ENCODE measurements at regions not wholly inside any gene's neighbourhood (a gene's known extent, or its start where the extent isn't known, plus 50 kb on each side); places are given as distances from the start of the nearest gene placed in this dataset.

DNA sequence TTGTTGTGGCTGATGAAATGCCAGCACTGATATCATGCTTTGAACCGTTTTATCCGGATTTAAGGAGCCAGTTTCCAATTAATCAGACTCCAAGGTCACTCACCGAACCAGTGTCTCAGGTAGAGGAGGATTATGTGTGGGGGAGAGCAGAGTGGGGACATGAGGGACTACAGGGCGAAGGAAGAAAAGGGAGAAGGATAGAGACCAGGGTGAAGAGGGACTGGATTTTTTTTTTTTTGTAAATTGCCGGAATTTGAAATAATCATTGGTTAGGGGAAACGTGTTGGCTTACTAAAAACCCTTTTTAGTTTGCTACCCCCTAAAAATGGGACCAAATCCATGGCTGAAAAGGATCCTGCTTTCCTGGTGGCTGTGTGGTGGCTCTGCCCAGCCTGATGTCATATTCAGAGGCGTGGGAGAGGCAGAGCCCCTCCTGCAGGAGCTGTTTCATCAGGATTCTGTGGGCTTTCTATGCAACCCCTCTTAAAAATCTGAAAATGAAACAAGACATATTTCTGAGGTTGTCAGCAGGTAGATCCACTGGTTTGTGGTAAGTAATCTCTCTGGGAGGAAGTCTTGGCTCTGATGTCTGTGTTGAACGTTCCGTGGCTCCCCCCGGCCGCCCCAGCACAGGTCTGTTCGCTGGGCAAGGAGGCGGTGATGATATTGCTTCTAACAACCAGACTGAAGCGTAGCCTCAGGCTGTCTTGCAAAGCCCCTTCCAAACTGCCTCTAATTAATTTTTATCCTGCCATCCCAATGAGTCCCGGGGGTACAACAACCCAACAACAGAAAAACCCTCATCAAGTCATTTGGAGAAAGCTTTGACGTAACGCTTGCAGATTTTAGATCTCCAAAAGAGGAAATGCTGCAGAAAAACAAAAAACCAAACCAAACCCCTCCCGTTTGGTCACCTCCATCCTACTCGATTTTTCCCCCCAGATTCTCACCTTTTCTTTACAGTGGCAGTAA lies 143.0 kb upstream of the ZFHX3 start:
- no peak for DNase-seq
- H3K27ac ChIP-seq (ENCODE audit: low read length), result peak overlapping the region; percentile 76
- H3K9me3 ChIP-seq (replicated peaks; ENCODE audit: control insufficient read depth, low read depth, low read length), result no peaks in the 10 kb centered on the region
- H3K36me3 ChIP-seq (ENCODE audit: control insufficient read depth, insufficient read depth, low read length), result no peaks in the 10 kb centered on the region
- peaks cover 18% of the 10 kb centered on the region for H3K4me1 ChIP-seq (ENCODE audit: control insufficient read depth, insufficient read depth, low read length)
- peaks cover 4% of the 10 kb centered on the region for H3K27me3 ChIP-seq (ENCODE audit: control insufficient read depth, insufficient read depth, low read length)
- WGBS (ENCODE audit: insufficient coverage), result 61% methylated on average over 6 of the region's 19 CpGs
- no peak overlapping the region for H3K4me3 ChIP-seq (ENCODE audit: low read length)

DNA sequence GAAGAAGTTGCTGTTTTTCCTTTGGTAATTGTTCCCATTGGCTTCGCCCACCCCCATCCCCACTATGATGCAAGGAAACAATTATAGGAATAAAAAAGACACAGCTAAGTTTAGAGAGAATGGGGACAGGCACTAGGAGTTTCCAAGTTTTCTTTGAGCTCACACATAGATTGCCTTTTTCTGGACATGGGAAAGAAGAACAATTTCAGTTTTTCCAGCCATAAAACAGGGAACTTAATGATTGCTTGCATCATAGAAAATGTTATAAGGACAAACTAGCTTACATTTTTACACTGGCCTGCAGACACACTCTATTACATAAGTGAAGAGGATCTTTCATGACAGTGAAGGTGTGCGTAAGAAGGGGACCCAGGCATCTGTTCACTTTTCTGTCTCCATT lies 142.3 kb upstream of the ZFHX3 start:
- Histone ChIP-seq H3K4me3 (ENCODE audit: low read length) (no peak overlapping the region), H3K4me1 (ENCODE audit: control insufficient read depth, insufficient read depth, low read length) (peaks cover 18% of the 10 kb centered on the region), H3K36me3 (ENCODE audit: control insufficient read depth, insufficient read depth, low read length) (no peaks in the 10 kb centered on the region), H3K9me3 (replicated peaks; ENCODE audit: control insufficient read depth, low read depth, low read length) (no peaks in the 10 kb centered on the region), H3K27ac (ENCODE audit: low read length) (peak overlapping the region; percentile 76), H3K27me3 (ENCODE audit: control insufficient read depth, insufficient read depth, low read length) (peaks cover 4% of the 10 kb centered on the region)
- DNase-seq, result peak; percentile 89
- 57% methylated on average over 1 of the region's 2 CpGs for WGBS (ENCODE audit: insufficient coverage)

DNA sequence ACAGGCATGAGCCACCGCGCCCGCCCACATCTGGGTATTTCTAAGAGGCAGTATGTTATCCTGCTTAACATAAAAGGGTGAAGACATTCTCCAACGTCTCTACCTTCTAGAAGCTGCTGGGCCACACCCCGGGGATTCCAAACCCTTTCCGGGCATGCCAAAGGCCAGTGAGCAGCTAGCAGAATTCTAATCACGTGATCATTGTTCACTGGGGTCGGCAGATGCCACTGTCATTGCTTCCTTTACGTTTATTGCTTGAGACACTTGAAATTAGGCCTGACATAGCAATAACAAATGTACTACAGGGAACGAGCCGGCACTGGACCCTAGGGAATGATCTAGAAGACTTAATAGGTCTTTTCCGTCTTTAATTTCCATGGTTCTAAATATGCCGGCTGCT lies 141.2 kb upstream of the ZFHX3 start:
- WGBS (ENCODE audit: insufficient coverage), result 61% methylated on average over 8 of the region's 13 CpGs

DNA sequence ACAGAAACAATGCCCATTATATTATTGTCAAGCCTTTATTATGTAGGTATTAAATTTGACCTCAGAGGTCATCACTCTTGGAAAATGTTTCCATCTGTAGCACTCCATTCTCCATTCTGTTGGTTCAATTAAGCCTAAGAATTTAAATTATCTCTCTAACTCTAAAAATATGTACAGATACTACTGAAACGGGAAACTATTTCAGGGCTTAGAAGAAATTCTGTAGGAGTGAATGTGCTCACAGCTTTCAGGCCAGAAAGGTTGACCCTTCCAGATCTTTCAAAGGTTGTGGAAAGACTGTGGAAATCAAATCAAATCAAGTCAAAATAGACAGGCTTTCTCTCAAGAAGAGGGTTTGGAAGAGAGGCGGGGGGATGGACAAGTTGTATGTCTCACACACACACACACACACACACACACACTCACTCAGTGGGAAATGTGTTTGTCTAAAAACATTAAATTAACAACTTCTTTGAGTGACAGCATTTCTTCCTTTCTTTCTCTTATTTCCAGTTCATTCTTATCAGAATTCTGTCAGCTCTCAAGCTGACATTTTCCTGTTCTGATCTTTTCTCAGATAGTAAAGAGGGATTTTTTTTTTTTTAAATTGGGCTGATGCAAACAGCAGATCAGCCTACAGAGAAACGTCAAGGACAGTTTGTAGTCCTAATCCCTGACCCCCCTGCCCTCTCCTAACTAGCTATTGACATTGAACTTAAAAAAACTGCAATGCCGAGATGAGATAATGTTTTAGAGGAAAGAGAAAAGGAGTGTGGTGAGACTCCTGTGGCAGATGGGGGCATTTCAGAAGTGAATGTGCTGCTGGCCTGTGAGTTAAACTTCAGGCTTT lies 139.0 kb upstream of the ZFHX3 start:
- 60% methylated on average over 1 of the region's 4 CpGs for WGBS (ENCODE audit: insufficient coverage)
- Histone ChIP-seq H3K4me3 (ENCODE audit: low read length) (no peak overlapping the region), H3K36me3 (ENCODE audit: control insufficient read depth, insufficient read depth, low read length) (no peaks in the 10 kb centered on the region), H3K4me1 (ENCODE audit: control insufficient read depth, insufficient read depth, low read length) (peaks cover 24% of the 10 kb centered on the region), H3K27me3 (ENCODE audit: control insufficient read depth, insufficient read depth, low read length) (no peaks in the 10 kb centered on the region), H3K9me3 (replicated peaks; ENCODE audit: control insufficient read depth, low read depth, low read length) (no peaks in the 10 kb centered on the region), H3K27ac (ENCODE audit: low read length) (no peak overlapping the region)
- DNase-seq, result no peak

More for the DNA sequence above, 141.2 kb upstream of the ZFHX3 start:
- Histone ChIP-seq H3K27ac (ENCODE audit: low read length) (no peak overlapping the region), H3K27me3 (ENCODE audit: control insufficient read depth, insufficient read depth, low read length) (peaks cover 4% of the 10 kb centered on the region), H3K36me3 (ENCODE audit: control insufficient read depth, insufficient read depth, low read length) (no peaks in the 10 kb centered on the region), H3K4me1 (ENCODE audit: control insufficient read depth, insufficient read depth, low read length) (peaks cover 19% of the 10 kb centered on the region), H3K4me3 (ENCODE audit: low read length) (no peak overlapping the region), H3K9me3 (replicated peaks; ENCODE audit: control insufficient read depth, low read depth, low read length) (no peaks in the 10 kb centered on the region)
- DNase-seq, result no peak

DNA sequence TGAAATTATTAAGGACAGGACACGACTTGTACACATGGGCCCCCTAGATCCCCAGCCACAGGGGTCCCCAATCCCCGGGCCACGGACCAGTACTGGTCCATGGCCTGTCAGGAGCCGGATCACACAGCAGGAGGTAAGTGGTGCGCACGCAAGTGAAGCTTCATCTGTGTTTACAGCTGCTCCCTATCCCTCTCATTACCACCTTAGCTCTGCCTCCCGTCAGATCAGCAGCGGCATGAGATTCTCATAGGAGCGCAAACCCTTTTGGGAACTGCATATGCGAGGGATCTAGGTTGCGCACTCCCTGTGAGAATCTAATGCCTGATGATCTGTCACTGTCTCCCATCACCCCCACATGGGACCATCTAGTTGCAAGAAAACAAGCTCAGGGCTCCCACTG lies 137.8 kb upstream of the ZFHX3 start:
- WGBS (ENCODE audit: insufficient coverage), result 99% methylated on average over 10 of the region's 11 CpGs

DNA sequence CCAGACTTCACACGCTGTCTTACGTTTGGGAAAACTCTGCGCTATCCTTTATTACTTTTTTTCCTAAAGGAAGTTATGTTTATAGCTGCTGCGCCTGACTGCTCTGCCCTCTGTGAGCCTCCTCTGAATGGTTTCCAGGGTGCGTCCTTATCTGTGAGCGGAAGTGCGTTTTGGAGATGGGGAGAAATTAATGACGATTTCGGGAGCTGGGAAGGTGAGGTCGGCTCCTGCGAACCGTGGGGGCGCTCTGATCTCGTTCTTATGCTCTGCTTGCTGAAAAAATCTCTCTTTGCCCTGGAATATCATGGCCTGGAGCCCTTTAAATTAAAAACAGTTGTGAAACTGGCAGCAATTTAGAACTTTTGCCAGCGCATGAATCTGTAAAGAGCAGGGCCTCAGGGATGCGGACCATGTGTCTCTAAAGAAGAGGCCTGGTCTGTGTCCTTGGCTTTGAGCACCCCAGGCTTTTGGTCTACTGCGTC lies 135.7 kb upstream of the ZFHX3 start:
- WGBS (ENCODE audit: insufficient coverage), result 28% methylated on average over 13 of the region's 17 CpGs
- peak overlapping the region; percentile 24 for H3K27ac ChIP-seq (ENCODE audit: low read length)
- no peak overlapping the region for H3K4me3 ChIP-seq (ENCODE audit: low read length)

More for the DNA sequence above, 137.8 kb upstream of the ZFHX3 start:
- Histone ChIP-seq H3K4me1 (ENCODE audit: control insufficient read depth, insufficient read depth, low read length) (peaks cover 13% of the 10 kb centered on the region), H3K36me3 (ENCODE audit: control insufficient read depth, insufficient read depth, low read length) (no peaks in the 10 kb centered on the region), H3K27me3 (ENCODE audit: control insufficient read depth, insufficient read depth, low read length) (no peaks in the 10 kb centered on the region), H3K9me3 (replicated peaks; ENCODE audit: control insufficient read depth, low read depth, low read length) (no peaks in the 10 kb centered on the region), H3K4me3 (ENCODE audit: low read length) (no peak overlapping the region), H3K27ac (ENCODE audit: low read length) (no peak overlapping the region)
- DNase-seq, result no peak

DNA sequence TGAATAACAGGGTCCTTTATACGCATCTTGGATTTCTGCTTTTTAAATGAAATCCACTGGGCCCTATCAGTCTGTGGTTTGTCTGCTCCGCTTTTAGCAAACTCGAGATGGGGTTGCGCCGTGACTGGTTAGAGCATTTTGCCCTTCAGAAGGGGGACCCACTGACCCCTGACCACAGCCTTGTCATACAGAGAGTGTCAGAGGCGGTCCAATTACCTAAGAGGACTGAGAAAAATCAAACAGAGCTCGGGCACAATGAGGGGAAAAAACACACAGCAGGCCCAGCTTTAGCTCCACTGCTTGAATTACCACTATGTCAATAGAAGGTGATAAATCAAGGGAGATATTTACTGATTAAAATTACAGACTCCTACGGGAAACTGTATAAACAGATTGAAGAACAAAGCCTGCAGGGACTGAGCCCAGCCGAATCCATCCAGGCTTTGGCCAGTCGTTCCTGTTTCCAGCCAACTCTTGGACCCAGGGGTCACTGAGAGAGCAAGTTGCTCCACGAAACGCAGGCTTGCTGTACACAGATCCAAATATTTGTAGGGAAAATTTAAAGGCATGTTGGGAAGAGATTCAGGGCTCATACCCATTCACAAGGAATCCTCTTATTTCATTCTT lies 131.9 kb upstream of the ZFHX3 start:
- peaks cover 20% of the 10 kb centered on the region for H3K4me1 ChIP-seq (ENCODE audit: control insufficient read depth, insufficient read depth, low read length)
- no peaks in the 10 kb centered on the region for H3K9me3 ChIP-seq (replicated peaks; ENCODE audit: control insufficient read depth, low read depth, low read length)
- peak overlapping the region; percentile 69 for H3K27ac ChIP-seq (ENCODE audit: low read length)
- WGBS (ENCODE audit: insufficient coverage), result 36% methylated on average over 5 of the region's 12 CpGs
- H3K27me3 ChIP-seq (ENCODE audit: control insufficient read depth, insufficient read depth, low read length), result no peaks in the 10 kb centered on the region
- no peak overlapping the region for H3K4me3 ChIP-seq (ENCODE audit: low read length)
- H3K36me3 ChIP-seq (ENCODE audit: control insufficient read depth, insufficient read depth, low read length), result no peaks in the 10 kb centered on the region
- peak; percentile 94 for DNase-seq

More for the DNA sequence above, 135.7 kb upstream of the ZFHX3 start:
- H3K9me3 ChIP-seq (replicated peaks; ENCODE audit: control insufficient read depth, low read depth, low read length), result no peaks in the 10 kb centered on the region
- peak; percentile 82 for DNase-seq
- H3K4me1 ChIP-seq (ENCODE audit: control insufficient read depth, insufficient read depth, low read length), result peaks cover 20% of the 10 kb centered on the region
- H3K36me3 ChIP-seq (ENCODE audit: control insufficient read depth, insufficient read depth, low read length), result no peaks in the 10 kb centered on the region
- H3K27me3 ChIP-seq (ENCODE audit: control insufficient read depth, insufficient read depth, low read length), result no peaks in the 10 kb centered on the region

DNA sequence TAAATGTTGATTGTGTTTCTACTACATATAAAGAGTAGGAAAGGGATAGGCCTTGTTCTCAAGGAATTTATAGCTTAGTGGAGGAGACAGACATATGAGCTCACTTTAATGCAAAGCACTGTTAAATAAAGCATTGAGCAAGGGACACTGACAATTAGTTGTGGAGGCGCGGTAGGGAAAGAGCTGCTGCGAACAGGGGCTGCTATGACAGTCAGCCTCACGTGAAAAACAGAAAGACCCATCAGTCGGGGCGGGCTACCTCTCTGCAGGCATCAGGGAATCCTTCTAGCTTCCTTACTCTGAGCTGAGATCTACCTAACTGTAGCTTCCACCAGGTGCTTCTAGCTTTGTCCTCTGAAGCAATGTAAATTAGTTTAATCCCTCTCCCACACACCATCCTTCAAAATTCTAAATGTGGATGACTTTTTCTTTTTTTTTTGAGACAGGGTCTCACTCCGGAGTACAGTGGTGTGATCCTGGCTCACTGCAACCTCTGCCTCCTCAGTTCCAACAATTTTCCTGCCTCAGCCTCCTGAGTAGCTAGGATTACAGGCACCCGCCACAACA lies 129.9 kb upstream of the ZFHX3 start:
- Histone ChIP-seq H3K36me3 (ENCODE audit: control insufficient read depth, insufficient read depth, low read length) (no peaks in the 10 kb centered on the region), H3K9me3 (replicated peaks; ENCODE audit: control insufficient read depth, low read depth, low read length) (no peaks in the 10 kb centered on the region), H3K27me3 (ENCODE audit: control insufficient read depth, insufficient read depth, low read length) (no peaks in the 10 kb centered on the region), H3K4me3 (ENCODE audit: low read length) (no peak overlapping the region), H3K4me1 (ENCODE audit: control insufficient read depth, insufficient read depth, low read length) (peaks cover 26% of the 10 kb centered on the region), H3K27ac (ENCODE audit: low read length) (no peak overlapping the region)
- WGBS (ENCODE audit: insufficient coverage), result 69% methylated on average over 7 of the region's 8 CpGs
- no peak for DNase-seq

DNA sequence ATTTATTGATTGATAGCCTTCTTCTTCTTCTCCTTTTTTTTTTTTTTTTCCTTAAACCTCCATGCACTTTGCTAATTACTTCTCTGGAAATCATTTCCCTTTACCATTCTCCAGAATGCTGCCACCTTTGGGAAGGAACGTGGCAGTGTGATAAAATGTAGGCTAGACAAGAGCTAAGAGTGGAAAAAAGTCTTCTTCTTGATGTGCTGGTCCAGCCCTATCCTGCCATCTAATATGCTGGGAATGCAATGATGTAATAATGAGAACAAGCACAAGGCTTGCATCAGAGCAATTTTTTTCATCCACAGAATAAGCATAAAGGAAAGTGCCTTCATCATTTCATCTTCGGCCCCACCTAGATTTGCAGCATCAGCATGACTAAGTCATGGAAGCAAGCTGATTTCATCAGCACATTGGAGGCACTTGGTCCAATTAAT lies 128.7 kb upstream of the ZFHX3 start:
- Histone ChIP-seq H3K9me3 (replicated peaks; ENCODE audit: control insufficient read depth, low read depth, low read length) (no peaks in the 10 kb centered on the region), H3K36me3 (ENCODE audit: control insufficient read depth, insufficient read depth, low read length) (no peaks in the 10 kb centered on the region), H3K27me3 (ENCODE audit: control insufficient read depth, insufficient read depth, low read length) (no peaks in the 10 kb centered on the region), H3K4me1 (ENCODE audit: control insufficient read depth, insufficient read depth, low read length) (peaks cover 37% of the 10 kb centered on the region), H3K4me3 (ENCODE audit: low read length) (no peak overlapping the region), H3K27ac (ENCODE audit: low read length) (no peak overlapping the region)
- no CpG with 5 or more reads among the region's 2 CpGs for WGBS (ENCODE audit: insufficient coverage)
- DNase-seq, result no peak
